H1 (cell line): ENCODE measurements at regions not wholly inside any gene's neighbourhood (a gene's known extent, or its start where the extent isn't known, plus 50 kb on each side); places are given as distances from the start of the nearest gene placed in this dataset.

Source experiments
- CTCF ChIA-PET: fragments of 300-600 bp; sonication (Branson Sonifier 250); formaldehyde crosslinking; loops from one replicate; lab custom pipeline; 2021; ENCODE audit not compliant: partially characterized antibody; lab: Charles Lee
- POLR2A ChIA-PET: fragments of 300-600 bp; sonication (Branson Sonifier 250); formaldehyde crosslinking; loops from one replicate; lab custom pipeline; 2021; ENCODE audit warnings: inconsistent platforms; ENCODE audit not compliant: partially characterized antibody; lab: Charles Lee
- DNase-seq, 2 experiments: peaks; one replicate each; pipeline versions ENCODE4 v3.0.0 to v3.0.0-alpha.2; 2010 to 2022; ENCODE audit warnings: low spot score in 2 of 2, low read depth in 1 of 2, mixed read lengths in 1 of 2
- FAIRE-seq: peaks from 2 replicates; lab custom pipeline; 2011; peaks lifted over from hg19 to GRCh38; lab: Jason Lieb, UNC
- H2AFZ ChIP-seq: 2 replicates; pipeline ENCODE4 v1.8.1; 2012; ENCODE audit warnings: low read length, inconsistent platforms
- H2AK5ac ChIP-seq: 2 replicates; pipeline ENCODE4 v1.6.1; 2013; ENCODE audit warnings: low read depth, low read length
- H2BK120ac ChIP-seq: replicated peaks from 2 replicates; pipeline ENCODE3; 2013; ENCODE audit warnings: low read depth, low read length, inconsistent platforms
- H2BK12ac ChIP-seq: 2 replicates; pipeline ENCODE4 v1.6.1; 2013; ENCODE audit warnings: low read depth, low read length
- H2BK15ac ChIP-seq: 2 replicates; pipeline ENCODE4 v1.6.1; 2013; ENCODE audit warnings: low read length
- H2BK20ac ChIP-seq: 2 replicates; pipeline ENCODE4 v1.6.1; 2013; ENCODE audit warnings: low read length
- H2BK5ac ChIP-seq: 2 replicates; pipeline ENCODE4 v1.6.1; 2013; ENCODE audit warnings: low read depth, low read length
- H3K14ac ChIP-seq: 2 replicates; pipeline ENCODE4 v1.6.1; 2013; ENCODE audit warnings: inconsistent platforms; ENCODE audit not compliant: insufficient read length
- H3K18ac ChIP-seq: 2 replicates; pipeline ENCODE4 v1.6.1; 2013; ENCODE audit warnings: low read length; ENCODE audit errors: extremely low read depth
- H3K23ac ChIP-seq: 2 replicates; pipeline ENCODE4 v1.6.1; 2013; ENCODE audit warnings: inconsistent platforms; ENCODE audit not compliant: insufficient read length
- H3K23me2 ChIP-seq: 2 replicates; pipeline ENCODE4 v1.6.1; 2013; ENCODE audit warnings: low read depth, low read length
- H3K27ac ChIP-seq: 2 replicates; pipeline ENCODE4 v1.6.1; 2011; ENCODE audit warnings: low read depth, low read length, inconsistent platforms
- H3K27me3 ChIP-seq, 4 experiments: replicated peaks in 1 of 4; 1 replicate in 1 of 4; 2 replicates in 3 of 4; pipeline versions ENCODE4 v1.6.1 to v1.8.1; 2011 to 2013; ENCODE audit warnings: low read length in 3 of 4, mild to moderate bottlenecking in 3 of 4, inconsistent platforms in 2 of 4, mixed read lengths in 2 of 4, moderate library complexity in 1 of 4; ENCODE audit not compliant: control insufficient read depth in 3 of 4, insufficient read depth in 3 of 4; ENCODE audit errors: extremely low read depth in 1 of 4
- H3K36me3 ChIP-seq, 4 experiments: 2 replicates each; pipeline versions ENCODE4 v1.6.1 to v1.8.1; 2011 to 2013; ENCODE audit warnings: mild to moderate bottlenecking in 4 of 4, low read length in 3 of 4, moderate library complexity in 2 of 4, control low read depth in 1 of 4, inconsistent platforms in 1 of 4; ENCODE audit not compliant: insufficient read depth in 4 of 4, control insufficient read depth in 2 of 4
- H3K4ac ChIP-seq: replicated peaks from 2 replicates; pipeline ENCODE3; 2013; ENCODE audit warnings: low read length, low read depth, mixed read lengths, inconsistent platforms; ENCODE audit not compliant: insufficient read length
- H3K4me1 ChIP-seq, 4 experiments: replicated peaks in 1 of 4; 1 replicate in 1 of 4; 2 replicates in 3 of 4; pipeline versions ENCODE4 v1.6.1 to v1.8.1; 2011 to 2013; ENCODE audit warnings: low read length in 3 of 4, inconsistent platforms in 2 of 4, mixed read lengths in 1 of 4; ENCODE audit not compliant: insufficient read depth in 4 of 4, control insufficient read depth in 3 of 4
- H3K4me2 ChIP-seq, 2 experiments: 2 replicates each; pipeline versions ENCODE4 v1.6.1 to v1.8.1; 2011 to 2013; ENCODE audit warnings: low read depth in 2 of 2, low read length in 2 of 2, control low read depth in 1 of 2, inconsistent platforms in 1 of 2, mild to moderate bottlenecking in 1 of 2; ENCODE audit not compliant: insufficient read depth in 1 of 2
- H3K4me3 ChIP-seq, 4 experiments: fragments of 200-600, 300-600 bp in 1 of 4; sonication (generic), shearing (Covaris generic), sonication (Bioruptor Twin) in 1 of 4; 2 replicates each; pipeline versions ENCODE4 v1.5.1 to v1.8.1; 2011 to 2016; ENCODE audit warnings: low read length in 4 of 4, low read depth in 3 of 4, control low read depth in 2 of 4, inconsistent platforms in 2 of 4, mild to moderate bottlenecking in 2 of 4, mixed read lengths in 1 of 4, moderate library complexity in 1 of 4; ENCODE audit not compliant: insufficient read depth in 2 of 4; ENCODE audit errors: extremely low read depth in 1 of 4
- H3K56ac ChIP-seq: replicated peaks from 2 replicates; pipeline ENCODE3; 2013; ENCODE audit warnings: low read depth, mild to moderate bottlenecking, mixed read lengths, low read length, inconsistent platforms; ENCODE audit not compliant: insufficient read length
- H3K79me1 ChIP-seq: 2 replicates; pipeline ENCODE4 v1.6.1; 2013; ENCODE audit warnings: low read depth, low read length, control low read depth
- H3K79me2 ChIP-seq, 2 experiments: 2 replicates each; pipeline versions ENCODE4 v1.6.1 to v1.8.1; 2012 to 2013; ENCODE audit warnings: low read length in 2 of 2, mild to moderate bottlenecking in 2 of 2, inconsistent platforms in 1 of 2; ENCODE audit not compliant: insufficient read depth in 2 of 2, control insufficient read depth in 1 of 2
- H3K9ac ChIP-seq, 4 experiments: replicated peaks in 1 of 4; 1 replicate in 1 of 4; 2 replicates in 3 of 4; pipeline versions ENCODE4 v1.6.1 to v1.8.1; 2011 to 2013; ENCODE audit warnings: low read depth in 3 of 4, low read length in 3 of 4, control low read depth in 2 of 4, mild to moderate bottlenecking in 2 of 4, moderate library complexity in 2 of 4, inconsistent platforms in 1 of 4; ENCODE audit errors: extremely low read depth in 1 of 4
- H3K9me3 ChIP-seq, 2 experiments: 2 replicates each; pipeline versions ENCODE4 v1.6.1 to v1.8.1; 2012 to 2013; ENCODE audit warnings: mild to moderate bottlenecking in 2 of 2, moderate library complexity in 2 of 2, control low read depth in 1 of 2, inconsistent platforms in 1 of 2, low read depth in 1 of 2, low read length in 1 of 2, mixed read lengths in 1 of 2; ENCODE audit not compliant: insufficient read depth in 2 of 2
- H4K20me1 ChIP-seq, 2 experiments: replicated peaks in 1 of 2; 2 replicates each; pipeline versions ENCODE3 to v1.8.1; 2011 to 2013; ENCODE audit warnings: inconsistent platforms in 2 of 2, low read length in 2 of 2, mild to moderate bottlenecking in 1 of 2; ENCODE audit not compliant: insufficient read depth in 2 of 2, control insufficient read depth in 1 of 2
- H4K5ac ChIP-seq: 2 replicates; pipeline ENCODE4 v1.6.1; 2013; ENCODE audit warnings: low read length, low read depth, mixed read lengths, inconsistent platforms; ENCODE audit not compliant: insufficient read length
- H4K8ac ChIP-seq: 2 replicates; pipeline ENCODE4 v1.8.0; 2013; ENCODE audit warnings: mild to moderate bottlenecking, moderate library complexity, low read length, inconsistent platforms; ENCODE audit not compliant: insufficient read depth; ENCODE audit errors: extremely low read depth
- H4K91ac ChIP-seq: replicated peaks from 2 replicates; pipeline ENCODE3; 2013; ENCODE audit warnings: low read length, mixed read lengths, inconsistent platforms; ENCODE audit not compliant: insufficient read length
- BCL11A ChIP-seq, 2 experiments: IDR thresholded peaks; one replicate each; pipeline ENCODE4 v1.6.1; 2011; ENCODE audit warnings: low read depth in 2 of 2, low read length in 2 of 2, mild to moderate bottlenecking in 2 of 2
- CTBP2 ChIP-seq: IDR thresholded peaks from 2 replicates; pipeline ENCODE4 v1.7.0; 2011; ENCODE audit warnings: borderline replicate concordance, mild to moderate bottlenecking, moderate library complexity, mixed read lengths, low read length; ENCODE audit not compliant: insufficient read depth, insufficient read length
- PHF8 ChIP-seq: fragments of 200-600 bp; sonication (generic); conservative IDR thresholded peaks from 2 replicates; pipeline ENCODE4 v1.7.1; 2012; ENCODE audit warnings: low read depth, mild to moderate bottlenecking, inconsistent platforms, low read length, moderate library complexity
- POLR2A ChIP-seq, 2 experiments: IDR thresholded peaks; 1 replicate in 1 of 2; 2 replicates in 1 of 2; pipeline ENCODE4 v1.6.1; 2011; ENCODE audit warnings: low read depth in 2 of 2, low read length in 2 of 2, mild to moderate bottlenecking in 2 of 2; ENCODE audit errors: control extremely low read depth in 1 of 2
- POLR2AphosphoS5 ChIP-seq: IDR thresholded peaks from 2 replicates; pipeline ENCODE4 v1.6.1; 2011; ENCODE audit warnings: low read depth, low read length
- SIX5 ChIP-seq: IDR thresholded peaks from 2 replicates; pipeline ENCODE4 v1.6.1; 2011; ENCODE audit warnings: mild to moderate bottlenecking, low read depth, low read length
- SP1 ChIP-seq: IDR thresholded peaks from 2 replicates; pipeline ENCODE4 v1.6.1; 2011; ENCODE audit warnings: low read depth, low read length
- SP4 ChIP-seq: IDR thresholded peaks from 2 replicates; pipeline ENCODE4 v1.6.1; 2012; ENCODE audit warnings: low read length, inconsistent platforms
- TAF1 ChIP-seq: IDR thresholded peaks from 2 replicates; pipeline ENCODE4 v1.6.1; 2011; ENCODE audit warnings: mild to moderate bottlenecking, low read depth, low read length
- TBP ChIP-seq: IDR thresholded peaks from 2 replicates; pipeline ENCODE4 v1.6.1; 2011; ENCODE audit warnings: low read depth, low read length, improper control_type of control experiment
- WGBS, 2 experiments: shearing (Covaris generic) in 1 of 2; methylation state at CpG; one replicate each; pipeline versions ENCODE4 v1.1.6 to v1.1.7; 2013 to 2015; ENCODE audit warnings: low lambda C conversion rate in 2 of 2, mixed read lengths in 2 of 2, inconsistent platforms in 1 of 2, low coverage in 1 of 2, missing lambda C conversion rate in 1 of 2; ENCODE audit not compliant: insufficient replicate concordance in 2 of 2, insufficient coverage in 1 of 2, insufficient read length in 1 of 2; ENCODE audit errors: extremely low coverage in 1 of 2, missing lambda C conversion rate in 1 of 2; 5-methylcytosine and 5-hydroxymethylcytosine counted together
- TF ChIP-seq, protein P1 (sequence below): IDR thresholded peaks from 2 replicates; pipeline ENCODE4 v1.6.1; 2012; ENCODE audit warnings: low read length, inconsistent platforms

DNA sequence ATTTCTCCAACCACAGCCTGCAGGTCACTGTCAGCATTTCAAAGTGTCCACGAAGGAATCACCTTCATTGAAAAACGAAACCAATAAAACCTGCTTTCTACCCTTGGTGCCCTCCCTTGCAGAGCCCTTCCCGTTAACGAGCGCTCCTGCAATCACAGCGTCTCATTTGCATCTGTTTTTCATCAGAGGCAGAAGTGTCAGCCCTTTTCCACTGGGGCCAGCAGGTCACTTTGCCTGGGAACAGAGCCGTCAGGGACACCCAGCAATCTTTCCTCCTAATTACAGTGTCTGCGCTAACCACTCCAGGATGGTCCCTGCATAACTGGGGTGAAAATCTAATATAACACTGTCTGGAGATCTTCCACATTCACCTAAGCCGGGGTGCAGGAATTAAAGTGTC is 85.3 kb downstream of the PSMG1 start:
- Histone ChIP-seq H2AFZ (no peak overlapping the region; the same call in 1 of the 2 replicates), H3K27ac (no peak overlapping the region), H2AK5ac (no peak overlapping the region), H3K23me2 (no peaks in the 10 kb centered on the region; the same call in 1 of the 2 replicates), H4K91ac (no peak overlapping the region), H3K79me1 (no peaks in the 10 kb centered on the region), H2BK15ac (no peak overlapping the region), H3K18ac (no peak overlapping the region), H3K14ac (no peak overlapping the region), H3K36me3 (no peaks in the 10 kb centered on the region), H3K9ac (no peak overlapping the region; a peak in 1 of 7 replicates), H3K23ac (no peak overlapping the region), H2BK5ac (no peak overlapping the region; the same call in 1 of the 2 replicates), H4K5ac (no peak overlapping the region), H3K4me3 (no peak overlapping the region), H3K79me2 (no peaks in the 10 kb centered on the region), H4K20me1 (no peaks in the 10 kb centered on the region), H3K27me3 (no peaks in the 10 kb centered on the region), H2BK20ac (no peak overlapping the region), H4K8ac (no peak overlapping the region), H3K9me3 (no peaks in the 10 kb centered on the region), H3K4me2 (no peak overlapping the region; a peak in 1 of 4 replicates), H2BK120ac (no peak overlapping the region), H3K56ac (no peak overlapping the region), H3K4me1 (peaks cover 0 to 7% (median 0%) of the 10 kb centered on the region in 4 experiments; a peak in 1 of 7 replicates), H2BK12ac (no peak overlapping the region), H3K4ac (no peak overlapping the region)
- WGBS, 2 experiments, result 80% methylated on average over 9 of the region's 9 CpGs; no CpG with 5 or more reads in 1 of the 2 experiments
- POLR2A ChIA-PET, result interaction anchor here (1.1 kb wide), 1 partner anchor 13 kb away, joined by 3 read pairs; no protein-coding TSS in a partner anchor
- CTCF ChIA-PET, result interaction anchor here (0.7 to 1.8 kb wide), 6 partner anchors 11 to 88 kb away, joined by 3 to 6 read pairs (median 3); no protein-coding TSS in a partner anchor
- no peak for TF ChIP-seq TAF1
- no peak for TF ChIP-seq BCL11A (IDR thresholded peaks at IDR 0.05; ENCODE audit: low read depth in 2 of 2, low read length in 2 of 2)
- TF ChIP-seq PHF8, result no peak
- TF ChIP-seq, protein P1, sequence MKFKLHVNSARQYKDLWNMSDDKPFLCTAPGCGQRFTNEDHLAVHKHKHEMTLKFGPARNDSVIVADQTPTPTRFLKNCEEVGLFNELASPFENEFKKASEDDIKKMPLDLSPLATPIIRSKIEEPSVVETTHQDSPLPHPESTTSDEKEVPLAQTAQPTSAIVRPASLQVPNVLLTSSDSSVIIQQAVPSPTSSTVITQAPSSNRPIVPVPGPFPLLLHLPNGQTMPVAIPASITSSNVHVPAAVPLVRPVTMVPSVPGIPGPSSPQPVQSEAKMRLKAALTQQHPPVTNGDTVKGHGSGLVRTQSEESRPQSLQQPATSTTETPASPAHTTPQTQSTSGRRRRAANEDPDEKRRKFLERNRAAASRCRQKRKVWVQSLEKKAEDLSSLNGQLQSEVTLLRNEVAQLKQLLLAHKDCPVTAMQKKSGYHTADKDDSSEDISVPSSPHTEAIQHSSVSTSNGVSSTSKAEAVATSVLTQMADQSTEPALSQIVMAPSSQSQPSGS, result no peak
- TF ChIP-seq SIX5, result no peak
- TF ChIP-seq SP4, result no peak
- no peak for TF ChIP-seq CTBP2
- no peak for TF ChIP-seq POLR2AphosphoS5
- no peak for TF ChIP-seq SP1
- no peak for TF ChIP-seq TBP
- TF ChIP-seq POLR2A (IDR thresholded peaks at IDR 0.05; ENCODE audit: control extremely low read depth in 1 of 2, low read depth in 2 of 2, low read length in 2 of 2), result no peak
- FAIRE-seq (no peak), DNase-seq (no peak)
